Mesenchymal stem cell (in vitro differentiated cells and primary cell): ENCODE measurements at regions not wholly inside any gene's neighbourhood (a gene's known extent, or its start where the extent isn't known, plus 50 kb on each side); places are given as distances from the start of the nearest gene placed in this dataset.

Source experiments
- DNase-seq: peaks from one replicate; pipeline ENCODE4 v3.0.0-alpha.2; 2013
- H2AFZ ChIP-seq: one replicate; pipeline ENCODE4 v1.6.1; 2013; ENCODE audit warnings: low read depth, mild to moderate bottlenecking, control low read depth, inconsistent platforms, low read length, moderate library complexity
- H2AK5ac ChIP-seq: 2 replicates; pipeline ENCODE4 v1.6.1; 2013; ENCODE audit warnings: low read length, moderate library complexity, mild to moderate bottlenecking, inconsistent platforms; ENCODE audit not compliant: severe bottlenecking
- H2BK120ac ChIP-seq: one replicate; pipeline ENCODE4 v1.6.1; 2013; ENCODE audit warnings: low read depth, mild to moderate bottlenecking, inconsistent platforms, low read length, moderate library complexity
- H2BK12ac ChIP-seq, 2 experiments: one replicate each; pipeline ENCODE4 v1.6.1; 2013; ENCODE audit warnings: inconsistent platforms in 2 of 2, low read length in 2 of 2, mild to moderate bottlenecking in 2 of 2, moderate library complexity in 2 of 2, control low read depth in 1 of 2
- H2BK15ac ChIP-seq: one replicate; pipeline ENCODE4 v1.6.1; 2013; ENCODE audit warnings: mild to moderate bottlenecking, low read depth, inconsistent platforms; ENCODE audit not compliant: poor library complexity, severe bottlenecking
- H2BK5ac ChIP-seq: 2 replicates; pipeline ENCODE4 v1.6.1; 2013; ENCODE audit warnings: low read depth, mild to moderate bottlenecking, low read length, control low read depth, inconsistent platforms; ENCODE audit not compliant: poor library complexity, severe bottlenecking
- H3K14ac ChIP-seq, 2 experiments: one replicate each; pipeline ENCODE4 v1.6.1; 2013; ENCODE audit warnings: inconsistent platforms in 2 of 2, low read length in 2 of 2, control low read depth in 1 of 2, mild to moderate bottlenecking in 1 of 2, moderate library complexity in 1 of 2
- H3K18ac ChIP-seq, 2 experiments: one replicate each; pipeline ENCODE4 v1.6.1; 2013; ENCODE audit warnings: inconsistent platforms in 2 of 2, low read length in 2 of 2, control low read depth in 1 of 2, low read depth in 1 of 2, mild to moderate bottlenecking in 1 of 2
- H3K23ac ChIP-seq, 2 experiments: one replicate each; pipeline ENCODE4 v1.6.1; 2013; ENCODE audit warnings: inconsistent platforms in 2 of 2, low read length in 2 of 2, mild to moderate bottlenecking in 2 of 2, moderate library complexity in 2 of 2, control low read depth in 1 of 2
- H3K27ac ChIP-seq: 2 replicates; pipeline ENCODE4 v1.5.1; 2013; ENCODE audit warnings: mild to moderate bottlenecking, moderate library complexity, low read length, control low read depth, inconsistent platforms; ENCODE audit not compliant: poor library complexity, severe bottlenecking
- H3K27me3 ChIP-seq, 2 experiments: 2 replicates each; pipeline versions ENCODE4 v1.6.1 to v1.7.0; 2013; ENCODE audit warnings: low read length in 2 of 2, mild to moderate bottlenecking in 2 of 2, moderate library complexity in 2 of 2, control low read depth in 1 of 2, inconsistent platforms in 1 of 2; ENCODE audit not compliant: control insufficient read depth in 1 of 2, insufficient read depth in 1 of 2
- H3K36me3 ChIP-seq, 2 experiments: 2 replicates each; pipeline versions ENCODE4 v1.6.1 to v1.7.0; 2013; ENCODE audit warnings: low read length in 2 of 2, control low read depth in 1 of 2, inconsistent platforms in 1 of 2, low read depth in 1 of 2, mild to moderate bottlenecking in 1 of 2; ENCODE audit not compliant: insufficient read depth in 2 of 2, control insufficient read depth in 1 of 2
- H3K4ac ChIP-seq, 2 experiments: one replicate each; pipeline ENCODE4 v1.6.1; 2013; ENCODE audit warnings: inconsistent platforms in 2 of 2, low read length in 2 of 2, mild to moderate bottlenecking in 2 of 2, moderate library complexity in 2 of 2, control low read depth in 1 of 2, low read depth in 1 of 2
- H3K4me1 ChIP-seq: 2 replicates; pipeline ENCODE4 v1.6.1; 2013; ENCODE audit warnings: low read depth, low read length, control low read depth; ENCODE audit not compliant: control insufficient read depth, insufficient read depth
- H3K4me2 ChIP-seq: 2 replicates; pipeline ENCODE4 v1.6.1; 2013; ENCODE audit warnings: low read length, mild to moderate bottlenecking, inconsistent platforms; ENCODE audit not compliant: poor library complexity, severe bottlenecking
- H3K4me3 ChIP-seq, 2 experiments: 2 replicates each; pipeline versions ENCODE4 v1.5.1 to v1.7.0; 2013; ENCODE audit warnings: low read length in 2 of 2, mild to moderate bottlenecking in 2 of 2, control low read depth in 1 of 2, low read depth in 1 of 2; ENCODE audit not compliant: insufficient read depth in 1 of 2
- H3K79me1 ChIP-seq: replicated peaks from 2 replicates; pipeline ENCODE4 v1.6.1; 2013; ENCODE audit warnings: mild to moderate bottlenecking, control low read depth, low read length, inconsistent platforms; ENCODE audit not compliant: poor library complexity, severe bottlenecking
- H3K9ac ChIP-seq: 2 replicates; pipeline ENCODE4 v1.7.0; 2013; ENCODE audit warnings: mild to moderate bottlenecking, low read length, moderate library complexity
- H3K9me3 ChIP-seq: 2 replicates; pipeline ENCODE4 v1.7.0; 2013; ENCODE audit warnings: mild to moderate bottlenecking, low read length; ENCODE audit not compliant: control insufficient read depth
- H4K8ac ChIP-seq: one replicate; pipeline ENCODE4 v1.6.1; 2013; ENCODE audit warnings: inconsistent platforms, mild to moderate bottlenecking, low read length, moderate library complexity
- H4K91ac ChIP-seq: one replicate; pipeline ENCODE4 v1.6.1; 2013; ENCODE audit warnings: mild to moderate bottlenecking, low read length, inconsistent platforms
- WGBS: methylation state at CpG from one replicate; pipeline ENCODE4 v1.1.7; 2013; ENCODE audit warnings: mixed read lengths; 5-methylcytosine and 5-hydroxymethylcytosine counted together

DNA sequence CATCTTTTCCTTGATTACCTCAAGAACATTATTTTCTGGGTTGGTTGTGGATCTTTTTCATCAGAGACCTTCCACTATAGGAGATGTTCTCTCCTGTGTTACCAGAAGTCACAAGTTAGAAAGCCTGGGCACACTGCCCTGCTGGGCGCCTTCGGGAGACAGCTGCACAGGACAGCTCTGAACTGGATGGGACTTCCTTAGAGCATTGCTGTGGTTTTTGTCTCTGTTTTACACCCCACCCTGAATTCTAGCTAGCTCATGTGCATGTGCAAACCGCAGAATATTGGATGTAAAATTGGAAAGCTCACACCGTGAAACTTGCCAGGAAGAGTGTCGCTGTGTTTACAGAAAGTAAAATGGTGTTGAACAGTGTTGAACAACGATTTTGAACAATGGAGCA is 54.4 kb upstream of the SEC61G start:
- Histone ChIP-seq H3K27ac (no peak overlapping the region), H3K4me2 (no peak overlapping the region), H3K4me1 (peaks cover 7% of the 10 kb centered on the region), H3K79me1 (no peaks in the 10 kb centered on the region), H4K8ac (no peak overlapping the region), H2AK5ac (peak overlapping the region; percentile 58), H3K9me3 (no peaks in the 10 kb centered on the region), H3K9ac (no peak overlapping the region), H3K36me3 (no peaks in the 10 kb centered on the region), H2BK15ac (no peak overlapping the region), H4K91ac (no peak overlapping the region), H2BK120ac (no peak overlapping the region), H2BK12ac (no peak overlapping the region), H3K18ac (no peak overlapping the region), H3K4ac (no peak overlapping the region), H3K14ac (no peak overlapping the region), H3K4me3 (no peak overlapping the region), H2AFZ (no peak overlapping the region), H2BK5ac (no peak overlapping the region), H3K27me3 (no peaks in the 10 kb centered on the region), H3K23ac (no peak overlapping the region)
- no peak for DNase-seq
- WGBS: 94% methylated on average over 6 of the region's 6 CpGs

DNA sequence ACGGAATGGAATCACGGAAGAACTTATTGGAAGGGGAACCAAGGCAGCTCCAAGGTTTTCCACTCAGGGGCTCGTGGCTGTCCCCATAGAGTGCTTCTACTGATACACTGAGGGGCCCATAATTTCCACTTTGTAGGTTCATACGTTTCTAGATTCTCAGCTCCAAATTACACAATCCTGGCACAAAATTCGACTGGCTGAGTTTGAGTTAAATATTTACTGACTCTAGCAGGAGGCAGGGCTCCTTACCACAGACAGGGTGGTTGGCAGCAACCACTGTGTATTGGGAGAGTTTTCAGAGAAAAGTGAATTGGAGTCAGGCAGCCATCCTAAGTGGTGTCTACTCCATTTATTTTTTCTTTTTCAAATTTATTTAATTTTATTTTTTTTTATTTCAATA is 55.4 kb upstream of the SEC61G start:
- H4K8ac ChIP-seq: no peak overlapping the region
- H3K9ac ChIP-seq: no peak overlapping the region
- WGBS: 71% methylated on average over 4 of the region's 5 CpGs
- no peak overlapping the region for H3K27ac ChIP-seq
- no peak overlapping the region for H2BK12ac ChIP-seq
- no peak overlapping the region for H3K4me3 ChIP-seq
- H2BK15ac ChIP-seq: no peak overlapping the region
- H4K91ac ChIP-seq: no peak overlapping the region
- no peaks in the 10 kb centered on the region for H3K36me3 ChIP-seq
- H3K4me2 ChIP-seq: no peak overlapping the region
- H3K23ac ChIP-seq: no peak overlapping the region
- no peak overlapping the region for H2BK120ac ChIP-seq
- no peaks in the 10 kb centered on the region for H3K9me3 ChIP-seq
- H2BK5ac ChIP-seq: no peak overlapping the region
- DNase-seq: no peak
- no peak overlapping the region for H3K18ac ChIP-seq
- H3K14ac ChIP-seq: no peak overlapping the region
- H3K4ac ChIP-seq: no peak overlapping the region
- H3K79me1 ChIP-seq: no peaks in the 10 kb centered on the region
- H3K27me3 ChIP-seq: no peaks in the 10 kb centered on the region
- no peak overlapping the region for H2AFZ ChIP-seq
- peaks cover 7% of the 10 kb centered on the region for H3K4me1 ChIP-seq
- H2AK5ac ChIP-seq: no peak overlapping the region

DNA sequence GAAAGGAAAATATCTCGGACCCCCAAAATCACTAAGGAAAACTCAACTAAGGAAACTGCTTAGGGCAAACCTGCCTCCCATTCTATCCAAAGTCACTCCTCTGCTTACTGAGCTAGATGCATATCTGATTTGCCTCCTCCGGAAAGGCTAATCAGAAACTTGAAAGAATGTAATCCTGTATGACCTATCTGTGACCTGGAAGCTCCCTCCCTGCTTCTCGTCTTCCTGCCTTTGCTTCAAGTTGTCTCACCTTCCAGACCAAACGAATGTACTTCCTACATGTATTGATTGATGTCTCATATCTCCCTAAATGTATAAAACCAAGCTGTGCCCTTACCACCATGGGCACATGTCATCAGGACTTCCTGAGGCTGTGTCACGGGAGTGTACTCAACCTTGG is 58.1 kb upstream of the SEC61G start:
- H3K9me3 ChIP-seq: no peaks in the 10 kb centered on the region
- no peak overlapping the region for H3K18ac ChIP-seq
- H3K27ac ChIP-seq: no peak overlapping the region
- H3K4me3 ChIP-seq: no peak overlapping the region
- no peak overlapping the region for H3K23ac ChIP-seq
- no peak overlapping the region for H2AFZ ChIP-seq
- 69% methylated on average over 5 of the region's 5 CpGs for WGBS
- H4K91ac ChIP-seq: no peak overlapping the region
- peaks cover 4% of the 10 kb centered on the region for H3K4me1 ChIP-seq
- H4K8ac ChIP-seq: no peak overlapping the region
- H2BK120ac ChIP-seq: no peak overlapping the region
- H3K27me3 ChIP-seq: no peaks in the 10 kb centered on the region
- H3K79me1 ChIP-seq: no peaks in the 10 kb centered on the region
- H2AK5ac ChIP-seq: no peak overlapping the region
- no peak overlapping the region for H2BK15ac ChIP-seq
- H2BK12ac ChIP-seq: no peak overlapping the region
- H3K4me2 ChIP-seq: no peak overlapping the region
- DNase-seq: no peak
- no peak overlapping the region for H2BK5ac ChIP-seq
- H3K4ac ChIP-seq: no peak overlapping the region
- no peaks in the 10 kb centered on the region for H3K36me3 ChIP-seq
- no peak overlapping the region for H3K9ac ChIP-seq
- H3K14ac ChIP-seq: no peak overlapping the region

DNA sequence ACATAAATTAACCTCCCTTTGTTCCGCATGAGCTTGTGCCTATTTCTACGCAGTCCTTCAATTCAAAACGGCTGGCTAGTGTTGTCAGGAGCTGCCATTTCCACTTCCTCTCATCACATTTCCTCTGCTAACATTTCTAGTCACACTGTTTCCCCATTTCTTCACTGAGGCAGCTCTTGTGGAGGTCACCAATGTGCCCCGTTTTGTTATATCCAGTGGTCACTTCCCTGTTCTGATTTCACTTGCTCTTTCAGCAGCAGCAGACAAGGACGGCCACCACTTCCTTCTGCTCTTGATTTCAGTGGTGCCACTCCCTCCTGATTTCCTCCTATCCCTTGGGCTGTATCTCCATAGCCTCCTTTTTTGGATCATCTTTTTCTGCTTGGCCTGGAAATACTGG is 64.8 kb upstream of the SEC61G start:
- Histone ChIP-seq H4K8ac (no peak overlapping the region), H3K14ac (no peak overlapping the region), H2AK5ac (no peak overlapping the region), H3K9me3 (peaks cover 7% of the 10 kb centered on the region), H4K91ac (no peak overlapping the region), H3K9ac (no peak overlapping the region), H2BK15ac (no peak overlapping the region), H3K27me3 (no peaks in the 10 kb centered on the region), H3K4me2 (no peak overlapping the region), H3K27ac (no peak overlapping the region), H3K36me3 (no peaks in the 10 kb centered on the region), H3K4me1 (no peaks in the 10 kb centered on the region), H3K4ac (peak overlapping the region in 1 of 2 experiments; percentile 15), H2BK12ac (no peak overlapping the region), H3K23ac (no peak overlapping the region), H2BK5ac (no peak overlapping the region), H3K4me3 (no peak overlapping the region), H2AFZ (no peak overlapping the region), H3K79me1 (no peaks in the 10 kb centered on the region), H3K18ac (no peak overlapping the region), H2BK120ac (no peak overlapping the region)
- no peak for DNase-seq
- WGBS: 70% methylated on average over 5 of the region's 5 CpGs
